22Rv1 (cell line): ENCODE measurements at regions not wholly inside any gene's neighbourhood (a gene's known extent, or its start where the extent isn't known, plus 50 kb on each side); places are given as distances from the start of the nearest gene placed in this dataset.

ENCODE experiments used
- ZFX ChIP-seq: fragments of 450-650 bp; IDR thresholded peaks from 2 replicates; pipeline ENCODE4 v1.6.1; 2017; ENCODE audit warnings: antibody characterized with exemption, borderline replicate concordance
- TF ChIP-seq, protein P1 (sequence below): fragments of 450-650 bp; IDR thresholded peaks from 2 replicates; pipeline ENCODE4 v1.5.1; 2017; ENCODE audit warnings: mild to moderate bottlenecking

DNA sequence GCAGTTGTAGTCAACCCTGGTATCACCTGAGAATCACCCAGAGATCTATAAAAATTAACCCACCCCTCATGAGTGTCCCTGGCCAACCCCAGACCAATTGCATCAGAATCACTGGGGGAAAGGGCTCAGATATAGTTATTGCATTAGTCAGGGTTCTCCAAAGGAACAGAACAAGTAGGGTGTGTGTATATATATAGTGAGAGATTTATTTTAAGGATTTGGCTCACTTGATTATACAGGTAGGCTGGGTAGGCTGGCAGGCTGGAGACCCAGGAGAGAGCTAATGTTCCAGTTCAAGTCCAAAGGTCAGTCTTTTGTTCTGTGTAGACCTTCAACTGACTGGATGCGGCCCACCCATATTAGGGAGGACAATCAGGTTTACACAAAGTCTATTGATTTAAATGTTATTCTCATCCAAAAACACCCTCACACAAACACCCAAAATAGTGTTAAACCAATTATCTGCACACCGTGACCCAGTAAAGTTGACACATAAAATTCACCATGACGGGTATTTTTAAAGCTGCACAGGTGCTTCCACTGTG, 372.9 kb upstream of the NFE2L3 start:
- TF ChIP-seq, protein P1, sequence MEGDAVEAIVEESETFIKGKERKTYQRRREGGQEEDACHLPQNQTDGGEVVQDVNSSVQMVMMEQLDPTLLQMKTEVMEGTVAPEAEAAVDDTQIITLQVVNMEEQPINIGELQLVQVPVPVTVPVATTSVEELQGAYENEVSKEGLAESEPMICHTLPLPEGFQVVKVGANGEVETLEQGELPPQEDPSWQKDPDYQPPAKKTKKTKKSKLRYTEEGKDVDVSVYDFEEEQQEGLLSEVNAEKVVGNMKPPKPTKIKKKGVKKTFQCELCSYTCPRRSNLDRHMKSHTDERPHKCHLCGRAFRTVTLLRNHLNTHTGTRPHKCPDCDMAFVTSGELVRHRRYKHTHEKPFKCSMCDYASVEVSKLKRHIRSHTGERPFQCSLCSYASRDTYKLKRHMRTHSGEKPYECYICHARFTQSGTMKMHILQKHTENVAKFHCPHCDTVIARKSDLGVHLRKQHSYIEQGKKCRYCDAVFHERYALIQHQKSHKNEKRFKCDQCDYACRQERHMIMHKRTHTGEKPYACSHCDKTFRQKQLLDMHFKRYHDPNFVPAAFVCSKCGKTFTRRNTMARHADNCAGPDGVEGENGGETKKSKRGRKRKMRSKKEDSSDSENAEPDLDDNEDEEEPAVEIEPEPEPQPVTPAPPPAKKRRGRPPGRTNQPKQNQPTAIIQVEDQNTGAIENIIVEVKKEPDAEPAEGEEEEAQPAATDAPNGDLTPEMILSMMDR, result no peak
- no peak for TF ChIP-seq ZFX
